ENCODE measurements at regions not wholly inside any gene's neighbourhood (a gene's known extent, or its start where the extent isn't known, plus 50 kb on each side); places are given as distances from the start of the nearest gene placed in this dataset.
A peak's percentile ranks its signal among the peaks of the same experiment; 100 is the strongest.

DNA sequence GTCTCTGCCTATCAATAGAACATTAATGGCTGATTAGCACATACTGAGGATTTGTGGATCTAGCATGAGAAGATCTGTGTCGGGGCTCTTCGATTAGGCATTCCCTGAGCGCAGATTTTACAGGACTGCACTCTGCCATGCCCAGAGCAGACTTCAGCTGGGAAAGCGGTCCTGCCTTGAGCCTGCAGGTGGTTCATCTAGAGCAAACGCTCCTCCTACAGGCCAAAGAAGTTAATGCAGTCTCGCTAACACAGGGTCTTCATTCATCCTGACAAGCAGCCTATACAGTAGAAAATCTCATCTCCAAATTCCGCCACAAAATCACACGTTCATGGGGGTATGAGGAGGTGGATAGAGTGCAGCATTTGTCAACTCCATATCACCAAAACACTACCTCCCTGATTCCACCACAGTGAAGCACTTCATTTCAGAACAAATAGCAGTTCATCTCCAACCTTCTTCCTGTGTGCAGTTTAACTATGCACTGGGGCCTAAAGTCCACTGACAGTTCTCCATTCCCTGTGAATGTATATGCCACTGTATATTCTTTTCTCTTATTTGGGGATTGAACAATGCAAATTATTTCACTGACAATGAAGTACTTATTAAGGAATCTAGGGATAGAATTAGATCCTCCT lies 405.8 kb downstream of the IGSF11 start (continued):
- TF ChIP-seq MXI1 (IDR thresholded peaks at IDR 0.05; ENCODE audit: low read depth, low read length) (peak; percentile 65), NFIC (IDR thresholded peaks at IDR 0.05; ENCODE audit: borderline replicate concordance) (no peak), EP300 (IDR thresholded peaks at IDR 0.05; ENCODE audit: borderline replicate concordance in 1 of 2, low read depth in 1 of 2, low read length in 1 of 2) (no peak), RXRA (IDR thresholded peaks at IDR 0.05; ENCODE audit: borderline replicate concordance, low read depth) (no peak), MEF2A (IDR thresholded peaks at IDR 0.05; ENCODE audit: borderline replicate concordance, low read depth) (no peak), NRF1 (IDR thresholded peaks at IDR 0.05; ENCODE audit: low read depth, low read length) (no peak), RAD21 (IDR thresholded peaks at IDR 0.05; ENCODE audit: low read length) (peak; percentile 99), ELF1 (IDR thresholded peaks at IDR 0.05) (no peak), SMC3 (IDR thresholded peaks at IDR 0.05; ENCODE audit: low read depth, low read length) (peak; percentile 73; the same call in 1 of the 2 replicates), TCF12 (IDR thresholded peaks at IDR 0.05) (no peak)
- TF ChIP-seq, protein P1, sequence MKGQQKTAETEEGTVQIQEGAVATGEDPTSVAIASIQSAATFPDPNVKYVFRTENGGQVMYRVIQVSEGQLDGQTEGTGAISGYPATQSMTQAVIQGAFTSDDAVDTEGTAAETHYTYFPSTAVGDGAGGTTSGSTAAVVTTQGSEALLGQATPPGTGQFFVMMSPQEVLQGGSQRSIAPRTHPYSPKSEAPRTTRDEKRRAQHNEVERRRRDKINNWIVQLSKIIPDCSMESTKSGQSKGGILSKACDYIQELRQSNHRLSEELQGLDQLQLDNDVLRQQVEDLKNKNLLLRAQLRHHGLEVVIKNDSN (IDR thresholded peaks at IDR 0.05; ENCODE audit: borderline replicate concordance, low read depth), result no peak

DNA sequence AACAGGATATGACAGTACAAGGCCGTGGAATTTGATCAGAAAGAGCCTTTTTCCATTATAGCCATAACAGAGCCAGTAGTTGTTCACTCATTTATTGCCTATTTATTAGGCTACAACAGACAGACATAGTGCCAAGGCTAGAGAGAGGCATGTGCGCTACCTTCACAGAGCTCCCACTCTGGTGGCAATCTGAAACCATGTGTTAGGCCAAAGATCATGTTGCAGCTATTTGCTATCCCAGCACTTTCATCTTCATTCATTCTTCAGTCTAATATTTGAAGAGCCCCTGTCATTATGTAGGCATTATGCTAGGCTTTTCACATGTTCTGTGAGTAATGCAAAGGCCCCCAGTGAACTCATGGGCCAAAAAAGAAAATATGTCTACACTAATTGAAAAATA lies 404.8 kb downstream of the IGSF11 start:
- POLR2A ChIA-PET, result interaction anchor here (1.0 kb wide), 1 partner anchor 632 kb away, joined by 3 read pairs; no protein-coding TSS in a partner anchor
- no peaks in the 10 kb centered on the region for H3K36me3 ChIP-seq (replicated peaks in 1 of 2; ENCODE audit: control insufficient read depth in 1 of 2, insufficient read depth in 2 of 2, low read length in 1 of 2)
- H2AFZ ChIP-seq (ENCODE audit: low read depth), result no peak overlapping the region
- H3K27ac ChIP-seq (ENCODE audit: low read depth in 2 of 2, low read length in 1 of 2), result no peak overlapping the region
- WGBS (ENCODE audit: low lambda C conversion rate), result 52% methylated on average over 2 of the region's 2 CpGs
- no peaks in the 10 kb centered on the region for H3K79me2 ChIP-seq (ENCODE audit: insufficient read depth)
- no peaks in the 10 kb centered on the region for H3F3A ChIP-seq (replicated peaks; ENCODE audit: insufficient read depth)
- no peaks in the 10 kb centered on the region for H4K20me1 ChIP-seq (ENCODE audit: insufficient read depth)
- H3K9ac ChIP-seq, result no peak overlapping the region
- no peak for DNase-seq
- H3K4me1 ChIP-seq (ENCODE audit: control insufficient read depth in 1 of 2, insufficient read depth in 2 of 2, low read depth in 1 of 2, low read length in 1 of 2), result peaks cover 0 to 4% of the 10 kb centered on the region in 2 experiments; a peak in 2 of 4 replicates
- no peak overlapping the region for H3K4me2 ChIP-seq
- H3K27me3 ChIP-seq (ENCODE audit: insufficient read depth), result no peaks in the 10 kb centered on the region
- H3K9me3 ChIP-seq, result no peaks in the 10 kb centered on the region
- H3K9me2 ChIP-seq, result no peaks in the 10 kb centered on the region
- TF ChIP-seq SIN3A (IDR thresholded peaks at IDR 0.05; ENCODE audit: borderline replicate concordance, low read depth, low read length) (no peak), ELF1 (IDR thresholded peaks at IDR 0.05) (no peak), POLR2AphosphoS5 (IDR thresholded peaks at IDR 0.05; ENCODE audit: low read depth, low read length) (no peak), SMC3 (IDR thresholded peaks at IDR 0.05; ENCODE audit: low read depth, low read length) (no peak)
- H3K4me3 ChIP-seq (ENCODE audit: low read depth in 2 of 2, low read length in 1 of 2), result no peak overlapping the region
- CTCF ChIA-PET, result interaction anchor here (0.6 to 3.0 kb wide), 7 partner anchors 19 to 1611 kb away, joined by 3 to 25 read pairs (median 3); no protein-coding TSS in a partner anchor

DNA sequence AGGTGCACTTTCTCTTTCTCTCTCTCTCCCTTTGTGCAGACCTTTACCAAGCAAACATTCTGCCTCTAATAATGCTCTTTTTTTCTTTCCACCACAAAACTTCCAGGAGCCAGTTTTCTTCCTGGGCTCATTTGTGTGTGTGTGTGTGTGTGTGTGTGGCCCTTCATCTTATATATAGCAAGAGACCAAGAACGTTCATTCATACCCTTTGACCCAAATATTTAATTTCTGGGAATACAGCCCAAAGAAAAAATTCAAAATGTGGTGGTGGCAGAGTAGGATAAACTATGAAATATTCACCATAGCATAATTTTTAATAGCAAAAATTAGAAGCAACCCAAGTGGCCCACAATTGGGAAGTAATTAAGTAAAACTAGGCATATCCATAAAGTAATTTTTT lies 398.9 kb downstream of the IGSF11 start:
- Histone ChIP-seq H3K9me3 (no peaks in the 10 kb centered on the region), H3K4me3 (ENCODE audit: low read depth in 2 of 2, low read length in 1 of 2) (no peak overlapping the region), H3K4me2 (no peak overlapping the region), H3K9me2 (no peaks in the 10 kb centered on the region), H2AFZ (ENCODE audit: low read depth) (no peak overlapping the region), H3K4me1 (ENCODE audit: control insufficient read depth in 1 of 2, insufficient read depth in 2 of 2, low read depth in 1 of 2, low read length in 1 of 2) (peaks cover 0 to 4% of the 10 kb centered on the region in 2 experiments; a peak in 2 of 4 replicates), H3K27ac (ENCODE audit: low read depth in 2 of 2, low read length in 1 of 2) (no peak overlapping the region), H3K9ac (no peak overlapping the region), H3K79me2 (ENCODE audit: insufficient read depth) (no peaks in the 10 kb centered on the region), H4K20me1 (ENCODE audit: insufficient read depth) (no peaks in the 10 kb centered on the region), H3K36me3 (replicated peaks in 1 of 2; ENCODE audit: control insufficient read depth in 1 of 2, insufficient read depth in 2 of 2, low read length in 1 of 2) (no peaks in the 10 kb centered on the region), H3K27me3 (ENCODE audit: insufficient read depth) (no peaks in the 10 kb centered on the region), H3F3A (replicated peaks; ENCODE audit: insufficient read depth) (no peaks in the 10 kb centered on the region)
- ChIA-PET POLR2A (no interaction called here), CTCF (no interaction called here)
- DNase-seq, result no peak
- 37% methylated on average over 1 of the region's 1 CpG for WGBS (ENCODE audit: low lambda C conversion rate)
- TF ChIP-seq, protein P2, sequence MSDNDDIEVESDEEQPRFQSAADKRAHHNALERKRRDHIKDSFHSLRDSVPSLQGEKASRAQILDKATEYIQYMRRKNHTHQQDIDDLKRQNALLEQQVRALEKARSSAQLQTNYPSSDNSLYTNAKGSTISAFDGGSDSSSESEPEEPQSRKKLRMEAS (IDR thresholded peaks at IDR 0.05; ENCODE audit: low read depth), result no peak
- TF ChIP-seq, protein P3, sequence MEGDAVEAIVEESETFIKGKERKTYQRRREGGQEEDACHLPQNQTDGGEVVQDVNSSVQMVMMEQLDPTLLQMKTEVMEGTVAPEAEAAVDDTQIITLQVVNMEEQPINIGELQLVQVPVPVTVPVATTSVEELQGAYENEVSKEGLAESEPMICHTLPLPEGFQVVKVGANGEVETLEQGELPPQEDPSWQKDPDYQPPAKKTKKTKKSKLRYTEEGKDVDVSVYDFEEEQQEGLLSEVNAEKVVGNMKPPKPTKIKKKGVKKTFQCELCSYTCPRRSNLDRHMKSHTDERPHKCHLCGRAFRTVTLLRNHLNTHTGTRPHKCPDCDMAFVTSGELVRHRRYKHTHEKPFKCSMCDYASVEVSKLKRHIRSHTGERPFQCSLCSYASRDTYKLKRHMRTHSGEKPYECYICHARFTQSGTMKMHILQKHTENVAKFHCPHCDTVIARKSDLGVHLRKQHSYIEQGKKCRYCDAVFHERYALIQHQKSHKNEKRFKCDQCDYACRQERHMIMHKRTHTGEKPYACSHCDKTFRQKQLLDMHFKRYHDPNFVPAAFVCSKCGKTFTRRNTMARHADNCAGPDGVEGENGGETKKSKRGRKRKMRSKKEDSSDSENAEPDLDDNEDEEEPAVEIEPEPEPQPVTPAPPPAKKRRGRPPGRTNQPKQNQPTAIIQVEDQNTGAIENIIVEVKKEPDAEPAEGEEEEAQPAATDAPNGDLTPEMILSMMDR (IDR thresholded peaks at IDR 0.05), result no peak
- no peak for TF ChIP-seq NRF1 (IDR thresholded peaks at IDR 0.05; ENCODE audit: low read depth, low read length)
- TF ChIP-seq TCF12 (IDR thresholded peaks at IDR 0.05), result no peak
- no peak for TF ChIP-seq FOSL2 (IDR thresholded peaks at IDR 0.05; ENCODE audit: borderline replicate concordance, low read depth)
- TF ChIP-seq, protein P4, sequence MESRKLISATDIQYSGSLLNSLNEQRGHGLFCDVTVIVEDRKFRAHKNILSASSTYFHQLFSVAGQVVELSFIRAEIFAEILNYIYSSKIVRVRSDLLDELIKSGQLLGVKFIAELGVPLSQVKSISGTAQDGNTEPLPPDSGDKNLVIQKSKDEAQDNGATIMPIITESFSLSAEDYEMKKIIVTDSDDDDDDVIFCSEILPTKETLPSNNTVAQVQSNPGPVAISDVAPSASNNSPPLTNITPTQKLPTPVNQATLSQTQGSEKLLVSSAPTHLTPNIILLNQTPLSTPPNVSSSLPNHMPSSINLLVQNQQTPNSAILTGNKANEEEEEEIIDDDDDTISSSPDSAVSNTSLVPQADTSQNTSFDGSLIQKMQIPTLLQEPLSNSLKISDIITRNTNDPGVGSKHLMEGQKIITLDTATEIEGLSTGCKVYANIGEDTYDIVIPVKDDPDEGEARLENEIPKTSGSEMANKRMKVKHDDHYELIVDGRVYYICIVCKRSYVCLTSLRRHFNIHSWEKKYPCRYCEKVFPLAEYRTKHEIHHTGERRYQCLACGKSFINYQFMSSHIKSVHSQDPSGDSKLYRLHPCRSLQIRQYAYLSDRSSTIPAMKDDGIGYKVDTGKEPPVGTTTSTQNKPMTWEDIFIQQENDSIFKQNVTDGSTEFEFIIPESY (IDR thresholded peaks at IDR 0.05; ENCODE audit: borderline replicate concordance, low read depth), result no peak
- TF ChIP-seq MEF2A (IDR thresholded peaks at IDR 0.05; ENCODE audit: borderline replicate concordance, low read depth), result no peak
